ENCODE measurements at regions not wholly inside any gene's neighbourhood (a gene's known extent, or its start where the extent isn't known, plus 50 kb on each side); places are given as distances from the start of the nearest gene placed in this dataset.

DNA sequence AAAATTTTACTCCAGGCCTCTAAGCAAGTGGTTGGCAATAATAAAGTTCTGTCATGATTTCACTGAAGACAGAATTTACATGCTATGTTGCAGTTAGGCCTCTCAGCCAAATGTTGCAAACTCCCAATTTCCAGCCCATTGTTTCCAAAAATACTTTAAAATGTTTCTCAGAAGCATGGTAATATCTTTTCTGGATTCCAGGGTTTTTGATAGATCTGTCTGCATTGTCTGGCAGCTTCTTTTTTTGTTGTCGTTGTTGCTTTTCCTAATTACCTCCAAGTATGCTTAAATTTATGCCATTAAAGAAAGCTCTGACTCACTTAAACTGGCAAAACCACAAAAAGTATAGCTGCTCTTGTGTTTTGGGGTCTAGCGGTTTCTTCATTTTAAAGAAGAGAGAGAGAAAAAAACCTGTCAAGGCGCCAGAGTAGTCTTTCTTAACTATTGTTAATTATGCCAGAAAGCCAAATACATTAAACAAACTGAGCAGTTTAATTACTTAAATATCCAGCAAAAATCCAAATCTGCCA is 97.0 kb downstream of the AGTR2 start:
- WGBS (ENCODE audit: low lambda C conversion rate) = 27% methylated on average over 3 of the region's 3 CpGs
- ChIA-PET POLR2A (no interaction called here), CTCF (interaction anchor here (1.3 kb wide), 1 partner anchor 9 kb away, joined by 3 read pairs; no protein-coding TSS in a partner anchor)
- no peaks in the 10 kb centered on the region for H3K79me2 ChIP-seq (ENCODE audit: insufficient read depth)
- TF ChIP-seq RCOR1 (IDR thresholded peaks at IDR 0.05; ENCODE audit: low read length) (no peak), NRF1 (IDR thresholded peaks at IDR 0.05; ENCODE audit: low read depth, low read length) (no peak), JUND (IDR thresholded peaks at IDR 0.05) (no peak), USF2 (IDR thresholded peaks at IDR 0.05; ENCODE audit: borderline replicate concordance, low read depth, low read length) (no peak), TAF1 (IDR thresholded peaks at IDR 0.05; ENCODE audit: borderline replicate concordance, low read depth, low read length) (no peak)
- TF ChIP-seq, protein P1, sequence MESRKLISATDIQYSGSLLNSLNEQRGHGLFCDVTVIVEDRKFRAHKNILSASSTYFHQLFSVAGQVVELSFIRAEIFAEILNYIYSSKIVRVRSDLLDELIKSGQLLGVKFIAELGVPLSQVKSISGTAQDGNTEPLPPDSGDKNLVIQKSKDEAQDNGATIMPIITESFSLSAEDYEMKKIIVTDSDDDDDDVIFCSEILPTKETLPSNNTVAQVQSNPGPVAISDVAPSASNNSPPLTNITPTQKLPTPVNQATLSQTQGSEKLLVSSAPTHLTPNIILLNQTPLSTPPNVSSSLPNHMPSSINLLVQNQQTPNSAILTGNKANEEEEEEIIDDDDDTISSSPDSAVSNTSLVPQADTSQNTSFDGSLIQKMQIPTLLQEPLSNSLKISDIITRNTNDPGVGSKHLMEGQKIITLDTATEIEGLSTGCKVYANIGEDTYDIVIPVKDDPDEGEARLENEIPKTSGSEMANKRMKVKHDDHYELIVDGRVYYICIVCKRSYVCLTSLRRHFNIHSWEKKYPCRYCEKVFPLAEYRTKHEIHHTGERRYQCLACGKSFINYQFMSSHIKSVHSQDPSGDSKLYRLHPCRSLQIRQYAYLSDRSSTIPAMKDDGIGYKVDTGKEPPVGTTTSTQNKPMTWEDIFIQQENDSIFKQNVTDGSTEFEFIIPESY (IDR thresholded peaks at IDR 0.05; ENCODE audit: borderline replicate concordance, low read depth) = no peak
- TF ChIP-seq, protein P2, sequence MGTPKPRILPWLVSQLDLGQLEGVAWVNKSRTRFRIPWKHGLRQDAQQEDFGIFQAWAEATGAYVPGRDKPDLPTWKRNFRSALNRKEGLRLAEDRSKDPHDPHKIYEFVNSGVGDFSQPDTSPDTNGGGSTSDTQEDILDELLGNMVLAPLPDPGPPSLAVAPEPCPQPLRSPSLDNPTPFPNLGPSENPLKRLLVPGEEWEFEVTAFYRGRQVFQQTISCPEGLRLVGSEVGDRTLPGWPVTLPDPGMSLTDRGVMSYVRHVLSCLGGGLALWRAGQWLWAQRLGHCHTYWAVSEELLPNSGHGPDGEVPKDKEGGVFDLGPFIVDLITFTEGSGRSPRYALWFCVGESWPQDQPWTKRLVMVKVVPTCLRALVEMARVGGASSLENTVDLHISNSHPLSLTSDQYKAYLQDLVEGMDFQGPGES (IDR thresholded peaks at IDR 0.05; ENCODE audit: low read depth, low read length) = no peak
- H4K20me1 ChIP-seq (ENCODE audit: insufficient read depth) = no peaks in the 10 kb centered on the region
- H3F3A ChIP-seq (replicated peaks; ENCODE audit: insufficient read depth) = no peaks in the 10 kb centered on the region
- DNase-seq = no peak
- H3K4me3 ChIP-seq (ENCODE audit: low read depth in 2 of 2, low read length in 1 of 2) = no peak overlapping the region
- no peak overlapping the region for H3K4me2 ChIP-seq
- no peaks in the 10 kb centered on the region for H3K27me3 ChIP-seq (ENCODE audit: insufficient read depth)
- H2AFZ ChIP-seq (ENCODE audit: low read depth) = no peak overlapping the region
- no peaks in the 10 kb centered on the region for H3K9me3 ChIP-seq
- H3K36me3 ChIP-seq (replicated peaks in 1 of 2; ENCODE audit: control insufficient read depth in 1 of 2, insufficient read depth in 2 of 2, low read length in 1 of 2) = no peaks in the 10 kb centered on the region
- no peak overlapping the region for H3K27ac ChIP-seq (ENCODE audit: low read depth in 2 of 2, low read length in 1 of 2)
- H3K9ac ChIP-seq = no peak overlapping the region
- H3K4me1 ChIP-seq (ENCODE audit: control insufficient read depth in 1 of 2, insufficient read depth in 2 of 2, low read depth in 1 of 2, low read length in 1 of 2) = no peaks in the 10 kb centered on the region
- H3K9me2 ChIP-seq = no peaks in the 10 kb centered on the region

GRCh38 chrX:116272322-116272721 is 101.8 kb downstream of the AGTR2 start:
- no peaks in the 10 kb centered on the region for H3K36me3 ChIP-seq (replicated peaks in 1 of 2; ENCODE audit: control insufficient read depth in 1 of 2, insufficient read depth in 2 of 2, low read length in 1 of 2)
- CTCF ChIA-PET = no interaction called here
- H3K4me2 ChIP-seq = no peak overlapping the region
- no peaks in the 10 kb centered on the region for H3K79me2 ChIP-seq (ENCODE audit: insufficient read depth)
- POLR2A ChIA-PET = no interaction called here
- no peak overlapping the region for H3K9ac ChIP-seq
- 10% methylated on average over 3 of the region's 3 CpGs for WGBS (ENCODE audit: low lambda C conversion rate)
- H3K27ac ChIP-seq (ENCODE audit: low read depth in 2 of 2, low read length in 1 of 2) = peak overlapping the region in 1 of 2 experiments; percentile 36; a peak in 2 of 4 replicates
- H2AFZ ChIP-seq (ENCODE audit: low read depth) = no peak overlapping the region
- H4K20me1 ChIP-seq (ENCODE audit: insufficient read depth) = no peaks in the 10 kb centered on the region
- no peaks in the 10 kb centered on the region for H3K27me3 ChIP-seq (ENCODE audit: insufficient read depth)
- no peaks in the 10 kb centered on the region for H3K9me2 ChIP-seq
- H3K9me3 ChIP-seq = no peaks in the 10 kb centered on the region
- TF ChIP-seq RCOR1 (IDR thresholded peaks at IDR 0.05; ENCODE audit: low read length) (no peak), FOSL2 (IDR thresholded peaks at IDR 0.05; ENCODE audit: borderline replicate concordance, low read depth) (peak; percentile 48; the same call in 1 of the 2 replicates), YY1 (IDR thresholded peaks at IDR 0.05; ENCODE audit: low read depth) (no peak), JUND (IDR thresholded peaks at IDR 0.05) (peak; percentile 15; the same call in 1 of the 2 replicates)
- TF ChIP-seq, protein P1 (IDR thresholded peaks at IDR 0.05; ENCODE audit: borderline replicate concordance, low read depth) = no peak
- H3K4me3 ChIP-seq (ENCODE audit: low read depth in 2 of 2, low read length in 1 of 2) = no peak overlapping the region
- no peaks in the 10 kb centered on the region for H3F3A ChIP-seq (replicated peaks; ENCODE audit: insufficient read depth)
- no peaks in the 10 kb centered on the region for H3K4me1 ChIP-seq (ENCODE audit: control insufficient read depth in 1 of 2, insufficient read depth in 2 of 2, low read depth in 1 of 2, low read length in 1 of 2)
- DNase-seq = no peak

Measured in SK-N-SH (cell line).